GM12873 (cell line): ENCODE measurements at regions not wholly inside any gene's neighbourhood (a gene's known extent, or its start where the extent isn't known, plus 50 kb on each side); places are given as distances from the start of the nearest gene placed in this dataset.

ENCODE experiments used
- CTCF ChIP-seq: IDR thresholded peaks from 2 replicates; pipeline ENCODE4 v1.5.1; 2012; ENCODE audit warnings: low read depth, mild to moderate bottlenecking, moderate library complexity, low read length, control low read depth; ENCODE audit not compliant: insufficient read depth; ENCODE audit errors: missing control alignments

GRCh38 chr6:167410462-167410861 lies 85.6 kb downstream of the TTLL2 start:
- TF ChIP-seq CTCF: no peak

- TF ChIP-seq CTCF: no peak
Measured at GRCh38 chr6:167412506-167412905, 87.6 kb downstream of the TTLL2 start.

GRCh38 chr6:167415441-167415961 lies 90.6 kb downstream of the TTLL2 start:
- no peak for TF ChIP-seq CTCF

GRCh38 chr6:167416676-167417430 lies 92.0 kb downstream of the TTLL2 start:
- TF ChIP-seq CTCF: no peak

GRCh38 chr6:167420177-167420576 lies 95.3 kb downstream of the TTLL2 start:
- TF ChIP-seq CTCF: no peak

- TF ChIP-seq CTCF: no peak
Measured at GRCh38 chr6:167420858-167421766, 96.2 kb downstream of the TTLL2 start.

GRCh38 chr6:167422934-167423333 lies 98.0 kb downstream of the TTLL2 start:
- TF ChIP-seq CTCF: no peak
